ENCODE measurements at regions not wholly inside any gene's neighbourhood (a gene's known extent, or its start where the extent isn't known, plus 50 kb on each side); places are given as distances from the start of the nearest gene placed in this dataset.

DNA sequence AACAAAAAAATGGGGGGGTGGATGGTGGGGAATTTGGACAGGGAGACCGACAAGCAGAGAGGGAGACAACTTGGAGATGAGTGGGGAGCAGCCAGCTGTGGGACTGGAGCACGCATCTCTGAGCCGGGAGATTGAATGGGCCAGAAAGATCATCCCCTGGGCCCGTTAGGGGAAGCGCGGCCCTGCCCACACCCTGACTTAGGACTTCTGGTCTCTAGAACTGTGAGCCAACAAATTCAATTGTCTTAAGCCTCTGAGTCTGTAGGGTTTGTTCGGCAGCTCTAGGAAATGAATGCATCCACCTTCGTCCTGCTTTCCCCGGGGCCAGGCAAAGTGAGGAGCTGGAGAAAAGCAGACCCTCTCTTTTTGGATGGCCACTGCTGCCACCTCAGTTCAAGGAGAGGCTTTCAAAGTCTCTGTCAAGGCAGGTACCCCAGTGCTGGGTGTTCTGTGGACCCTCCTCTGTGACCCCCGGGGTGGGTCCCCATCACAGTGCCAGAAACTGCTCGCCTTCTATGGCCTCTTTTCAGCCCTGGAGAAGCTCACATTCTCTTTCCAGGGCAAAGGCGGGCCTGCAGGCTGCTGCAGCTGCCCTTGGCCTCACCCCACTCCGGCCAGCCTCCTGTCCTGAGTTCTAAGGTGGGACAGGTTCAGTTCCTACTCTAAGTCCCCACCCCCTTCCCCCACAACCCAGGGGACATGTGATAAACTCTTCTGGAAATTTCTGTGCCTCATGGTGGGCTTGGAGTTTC lies 423.2 kb downstream of the RPS24 start:
- Histone ChIP-seq H3K9me2 (ENCODE audit: insufficient read depth) (no peaks in the 10 kb centered on the region), H4K20me1 (ENCODE audit: insufficient read depth) (no peaks in the 10 kb centered on the region), H3K9me3 (ENCODE audit: control insufficient read depth in 1 of 2, insufficient read depth in 1 of 2, low read depth in 1 of 2, low read length in 2 of 2) (no peaks in the 10 kb centered on the region), H3K27ac (ENCODE audit: low read depth, low read length) (no peak overlapping the region), H3K36me3 (ENCODE audit: control insufficient read depth in 1 of 2, insufficient read depth in 2 of 2, low read length in 2 of 2) (no peaks in the 10 kb centered on the region), H3K4me3 (replicated peaks in 1 of 2; ENCODE audit: low read depth in 1 of 2, low read length in 2 of 2) (no peak overlapping the region), H2AFZ (ENCODE audit: low read depth, low read length, poor library complexity, severe bottlenecking) (no peak overlapping the region), H3K4me1 (ENCODE audit: control insufficient read depth in 1 of 2, insufficient read depth in 2 of 2, low read length in 2 of 2) (0 out of 4 replicates have a peak, but pooled peaks cover 0 to 3% of the 10 kb centered on the region in 2 experiments), H3K27me3 (ENCODE audit: insufficient read depth, low read length) (peaks cover 14% of the 10 kb centered on the region; the same call in 1 of the 2 replicates), H3K9ac (ENCODE audit: low read length) (no peak overlapping the region), H3K4me2 (ENCODE audit: low read length) (no peak overlapping the region), H3K79me2 (ENCODE audit: insufficient read depth, low read length) (no peaks in the 10 kb centered on the region)
- TF ChIP-seq, protein P1, sequence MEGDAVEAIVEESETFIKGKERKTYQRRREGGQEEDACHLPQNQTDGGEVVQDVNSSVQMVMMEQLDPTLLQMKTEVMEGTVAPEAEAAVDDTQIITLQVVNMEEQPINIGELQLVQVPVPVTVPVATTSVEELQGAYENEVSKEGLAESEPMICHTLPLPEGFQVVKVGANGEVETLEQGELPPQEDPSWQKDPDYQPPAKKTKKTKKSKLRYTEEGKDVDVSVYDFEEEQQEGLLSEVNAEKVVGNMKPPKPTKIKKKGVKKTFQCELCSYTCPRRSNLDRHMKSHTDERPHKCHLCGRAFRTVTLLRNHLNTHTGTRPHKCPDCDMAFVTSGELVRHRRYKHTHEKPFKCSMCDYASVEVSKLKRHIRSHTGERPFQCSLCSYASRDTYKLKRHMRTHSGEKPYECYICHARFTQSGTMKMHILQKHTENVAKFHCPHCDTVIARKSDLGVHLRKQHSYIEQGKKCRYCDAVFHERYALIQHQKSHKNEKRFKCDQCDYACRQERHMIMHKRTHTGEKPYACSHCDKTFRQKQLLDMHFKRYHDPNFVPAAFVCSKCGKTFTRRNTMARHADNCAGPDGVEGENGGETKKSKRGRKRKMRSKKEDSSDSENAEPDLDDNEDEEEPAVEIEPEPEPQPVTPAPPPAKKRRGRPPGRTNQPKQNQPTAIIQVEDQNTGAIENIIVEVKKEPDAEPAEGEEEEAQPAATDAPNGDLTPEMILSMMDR (IDR thresholded peaks at IDR 0.05 in 2 of 3, conservative IDR thresholded peaks at IDR 0.05 in 1 of 3; ENCODE audit: borderline replicate concordance in 1 of 3, insufficient read depth in 1 of 3, low read depth in 2 of 3, low read length in 2 of 3) = no peak
- no peak for TF ChIP-seq POLR2AphosphoS5 (IDR thresholded peaks at IDR 0.05; ENCODE audit: low read depth, low read length)
- no peak for TF ChIP-seq CBX3 (IDR thresholded peaks at IDR 0.05; ENCODE audit: low read depth)
- no peak for TF ChIP-seq ZFX (IDR thresholded peaks at IDR 0.05)
- TF ChIP-seq YY1 (IDR thresholded peaks at IDR 0.05; ENCODE audit: extremely low read depth, insufficient replicate concordance, low read depth, low read length) = no peak
- POLR2A ChIA-PET = no interaction called here
- BruUV-seq (replicated peaks) = no TSS peak
- ATAC-seq = no peak
- intact Hi-C loops (cut with micrococcal nuclease) = no loop called here
- CTCF ChIA-PET = no interaction called here
- RAD21 ChIA-PET (ENCODE audit: low non-redundant PET in 1 of 2, low total read pairs in 2 of 2, uncharacterized antibody in 2 of 2, unreplicated experiment in 2 of 2) = no interaction called here
- DNase-seq (ENCODE audit: low read depth, low spot score) = no peak

Measured in HCT116 (cell line).